ENCODE measurements at regions not wholly inside any gene's neighbourhood (a gene's known extent, or its start where the extent isn't known, plus 50 kb on each side); places are given as distances from the start of the nearest gene placed in this dataset.
"Not testable (repeated sequence)": the region's sequence is repeated elsewhere in the genome, so short reads cannot be mapped to it uniquely, and the experiment has no call there.

DNA sequence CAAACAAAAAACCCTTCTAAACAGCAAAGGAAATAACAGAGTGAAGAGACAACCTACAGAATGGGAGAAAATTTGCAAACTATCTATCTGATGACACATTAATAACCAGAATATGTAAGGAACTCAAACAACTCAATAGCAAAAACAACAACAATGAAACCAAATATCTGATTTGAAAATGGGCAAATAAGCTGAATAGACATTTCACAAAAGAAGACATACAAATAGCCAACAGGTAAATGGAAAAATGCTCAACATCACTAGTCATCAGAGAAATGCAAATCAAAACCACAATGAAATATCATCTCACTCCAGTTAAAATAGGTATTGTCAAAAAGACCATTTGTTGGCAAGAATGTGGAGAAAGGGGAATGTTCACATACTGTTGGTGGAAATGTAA is 57.6 kb upstream of the RC3H1 start:
- H3K9me3 ChIP-seq (ENCODE audit: control extremely low read depth in 1 of 3, control insufficient read depth in 2 of 3, insufficient read depth in 1 of 3, low read length in 2 of 3) = peaks cover 0 to 6% (median 0%) of the 10 kb centered on the region in 3 donors
- H3K27me3 ChIP-seq (replicated peaks in 1 of 4; ENCODE audit: control extremely low read depth in 1 of 4, control insufficient read depth in 3 of 4, insufficient read depth in 4 of 4, low read length in 3 of 4) = no peaks in the 10 kb centered on the region
- ChIA-PET CTCF (no interaction called here), POLR2A (no interaction called here)
- H3K4me3 ChIP-seq (ENCODE audit: control extremely low read depth in 1 of 5, extremely low read depth in 1 of 5, insufficient read depth in 1 of 5, low read depth in 2 of 5, low read length in 4 of 5) = no peak overlapping the region
- H3K9ac ChIP-seq (ENCODE audit: low read length) = no peak overlapping the region
- no peaks in the 10 kb centered on the region for H3K4me1 ChIP-seq (ENCODE audit: control insufficient read depth in 2 of 2, insufficient read depth in 2 of 2, low read length in 2 of 2)
- H3K27ac Mint-ChIP-seq = no peak overlapping the region
- H3K27me3 Mint-ChIP-seq = no peaks in the 10 kb centered on the region
- no peak overlapping the region for H3K27ac ChIP-seq (ENCODE audit: low read length in 2 of 2)
- H3K4me1 Mint-ChIP-seq = no peaks in the 10 kb centered on the region
- no peaks in the 10 kb centered on the region for H3K36me3 ChIP-seq (replicated peaks in 1 of 2; ENCODE audit: control extremely low read depth in 1 of 2, control insufficient read depth in 1 of 2, extremely low read depth in 1 of 2, insufficient read depth in 2 of 2, low read length in 1 of 2)
- ATAC-seq (ENCODE audit: low read depth) (no peak), DNase-seq (no peak)
- intact Hi-C loops (cut with micrococcal nuclease) = no loop called here
- no peaks in the 10 kb centered on the region for H3K79me2 ChIP-seq (ENCODE audit: control insufficient read depth, insufficient read depth, low read length)
- H2AFZ ChIP-seq (ENCODE audit: insufficient read depth, low read depth, low read length, poor library complexity, severe bottlenecking) = no peak overlapping the region
- no peaks in the 10 kb centered on the region for H3K9me3 Mint-ChIP-seq (ENCODE audit: insufficient read depth)
- no peak for TF ChIP-seq EZH2 (IDR thresholded peaks at IDR 0.05; ENCODE audit: borderline replicate concordance, insufficient read depth, low read depth, low read length, poor library complexity, severe bottlenecking)
- TF ChIP-seq, protein P1, sequence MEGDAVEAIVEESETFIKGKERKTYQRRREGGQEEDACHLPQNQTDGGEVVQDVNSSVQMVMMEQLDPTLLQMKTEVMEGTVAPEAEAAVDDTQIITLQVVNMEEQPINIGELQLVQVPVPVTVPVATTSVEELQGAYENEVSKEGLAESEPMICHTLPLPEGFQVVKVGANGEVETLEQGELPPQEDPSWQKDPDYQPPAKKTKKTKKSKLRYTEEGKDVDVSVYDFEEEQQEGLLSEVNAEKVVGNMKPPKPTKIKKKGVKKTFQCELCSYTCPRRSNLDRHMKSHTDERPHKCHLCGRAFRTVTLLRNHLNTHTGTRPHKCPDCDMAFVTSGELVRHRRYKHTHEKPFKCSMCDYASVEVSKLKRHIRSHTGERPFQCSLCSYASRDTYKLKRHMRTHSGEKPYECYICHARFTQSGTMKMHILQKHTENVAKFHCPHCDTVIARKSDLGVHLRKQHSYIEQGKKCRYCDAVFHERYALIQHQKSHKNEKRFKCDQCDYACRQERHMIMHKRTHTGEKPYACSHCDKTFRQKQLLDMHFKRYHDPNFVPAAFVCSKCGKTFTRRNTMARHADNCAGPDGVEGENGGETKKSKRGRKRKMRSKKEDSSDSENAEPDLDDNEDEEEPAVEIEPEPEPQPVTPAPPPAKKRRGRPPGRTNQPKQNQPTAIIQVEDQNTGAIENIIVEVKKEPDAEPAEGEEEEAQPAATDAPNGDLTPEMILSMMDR (IDR thresholded peaks at IDR 0.05) = no peak
- H3K4me3 Mint-ChIP-seq = no peak overlapping the region
- no peaks in the 10 kb centered on the region for H4K20me1 ChIP-seq (ENCODE audit: control insufficient read depth, insufficient read depth, low read length, poor library complexity, severe bottlenecking)
- no peak overlapping the region for H3K4me2 ChIP-seq (replicated peaks; ENCODE audit: low read depth, low read length, poor library complexity, severe bottlenecking)

DNA sequence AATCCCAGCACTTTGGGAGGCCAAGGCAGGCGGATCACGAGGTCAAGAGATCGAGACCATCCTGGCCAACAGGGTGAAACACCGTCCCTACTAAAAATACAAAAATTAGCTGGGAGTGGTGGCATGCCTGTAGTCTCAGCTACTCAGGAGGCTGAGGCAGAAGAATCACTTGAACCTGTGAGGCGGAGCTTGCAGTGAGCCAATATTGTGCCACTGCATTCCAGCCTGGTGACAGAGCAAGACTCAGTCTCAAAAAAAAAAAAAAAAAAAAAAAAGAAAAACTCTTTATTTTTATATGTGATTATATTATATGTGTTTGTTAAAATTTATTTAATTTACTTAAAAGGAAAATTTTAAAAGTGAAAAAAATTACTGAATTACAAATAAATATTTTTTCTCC is 56.8 kb upstream of the RC3H1 start:
- H3K4me3 Mint-ChIP-seq; DNase-seq; H3K36me3 ChIP-seq (replicated peaks in 1 of 2; ENCODE audit: control extremely low read depth in 1 of 2, control insufficient read depth in 1 of 2, extremely low read depth in 1 of 2, insufficient read depth in 2 of 2, low read length in 1 of 2); H3K27me3 Mint-ChIP-seq; H3K9me3 ChIP-seq (ENCODE audit: control extremely low read depth in 1 of 3, control insufficient read depth in 2 of 3, insufficient read depth in 1 of 3, low read length in 2 of 3); H3K27ac ChIP-seq (ENCODE audit: low read length in 2 of 2); H2AFZ ChIP-seq (ENCODE audit: insufficient read depth, low read depth, low read length, poor library complexity, severe bottlenecking); POLR2A ChIA-PET; H4K20me1 ChIP-seq (ENCODE audit: control insufficient read depth, insufficient read depth, low read length, poor library complexity, severe bottlenecking); ATAC-seq (ENCODE audit: low read depth); H3K27me3 ChIP-seq (replicated peaks in 1 of 4; ENCODE audit: control extremely low read depth in 1 of 4, control insufficient read depth in 3 of 4, insufficient read depth in 4 of 4, low read length in 3 of 4); H3K4me1 ChIP-seq (ENCODE audit: control insufficient read depth in 2 of 2, insufficient read depth in 2 of 2, low read length in 2 of 2); CTCF ChIA-PET; intact Hi-C loops (cut with micrococcal nuclease); H3K9me3 Mint-ChIP-seq (ENCODE audit: insufficient read depth); H3K4me3 ChIP-seq (ENCODE audit: control extremely low read depth in 1 of 5, extremely low read depth in 1 of 5, insufficient read depth in 1 of 5, low read depth in 2 of 5, low read length in 4 of 5); H3K79me2 ChIP-seq (ENCODE audit: control insufficient read depth, insufficient read depth, low read length); H3K9ac ChIP-seq (ENCODE audit: low read length); H3K27ac Mint-ChIP-seq; H3K4me2 ChIP-seq (replicated peaks; ENCODE audit: low read depth, low read length, poor library complexity, severe bottlenecking); H3K4me1 Mint-ChIP-seq: not testable (repeated sequence)
- 92% methylated on average over 2 of the region's 5 CpGs for WGBS (ENCODE audit: insufficient coverage)

Measured in B cell (primary cell).